ENCODE measurements at regions not wholly inside any gene's neighbourhood (a gene's known extent, or its start where the extent isn't known, plus 50 kb on each side); places are given as distances from the start of the nearest gene placed in this dataset.
"Not testable (repeated sequence)": the region's sequence is repeated elsewhere in the genome, so short reads cannot be mapped to it uniquely, and the experiment has no call there.

GRCh38 chr21:38619480-38619879 lies 121.2 kb upstream of the ERG start:
- DNase-seq = no peak

DNA sequence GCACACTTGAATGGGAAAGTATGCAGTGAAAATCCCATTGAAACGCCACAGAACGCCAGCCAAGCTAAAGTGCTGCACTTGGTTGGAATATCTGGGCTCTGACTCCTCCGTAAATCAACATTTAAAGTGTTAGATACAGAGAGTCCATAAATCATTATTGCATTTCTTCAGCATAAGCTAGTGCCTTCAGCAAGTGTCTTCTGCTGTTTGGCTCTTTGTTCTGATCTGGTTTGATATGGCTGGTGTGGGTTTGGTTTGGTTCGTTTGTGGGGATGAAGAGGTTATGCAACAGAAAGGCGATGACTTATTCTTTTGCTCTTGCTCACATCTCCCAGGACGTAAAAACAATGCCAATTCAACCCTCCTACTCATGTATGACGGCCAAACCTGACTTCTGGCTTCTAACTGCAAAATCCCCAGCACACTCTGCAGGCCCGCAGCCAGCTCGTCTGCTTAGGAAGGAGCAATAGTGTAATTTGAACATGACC lies 121.8 kb upstream of the ERG start:
- DNase-seq = no peak

DNA sequence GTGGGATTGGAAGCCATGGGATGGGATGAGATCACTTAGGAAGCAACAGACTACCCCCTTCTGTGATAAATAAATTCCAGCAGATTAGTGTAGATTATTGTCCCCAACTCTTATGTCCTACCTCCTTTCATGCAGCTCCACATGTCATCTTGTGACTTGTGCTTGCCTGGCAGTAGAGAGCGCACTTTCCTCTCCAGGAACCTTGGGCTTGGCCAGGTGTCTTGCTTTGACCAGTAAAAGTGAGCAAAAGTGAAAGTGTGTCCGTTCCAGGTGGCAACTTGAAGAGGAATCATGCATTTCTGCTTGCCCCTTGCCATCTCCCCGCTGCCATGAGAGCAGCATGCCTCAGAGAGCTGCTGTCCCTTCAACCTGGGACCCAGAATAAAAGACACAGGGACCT lies 122.9 kb upstream of the ERG start:
- no peak for DNase-seq

DNA sequence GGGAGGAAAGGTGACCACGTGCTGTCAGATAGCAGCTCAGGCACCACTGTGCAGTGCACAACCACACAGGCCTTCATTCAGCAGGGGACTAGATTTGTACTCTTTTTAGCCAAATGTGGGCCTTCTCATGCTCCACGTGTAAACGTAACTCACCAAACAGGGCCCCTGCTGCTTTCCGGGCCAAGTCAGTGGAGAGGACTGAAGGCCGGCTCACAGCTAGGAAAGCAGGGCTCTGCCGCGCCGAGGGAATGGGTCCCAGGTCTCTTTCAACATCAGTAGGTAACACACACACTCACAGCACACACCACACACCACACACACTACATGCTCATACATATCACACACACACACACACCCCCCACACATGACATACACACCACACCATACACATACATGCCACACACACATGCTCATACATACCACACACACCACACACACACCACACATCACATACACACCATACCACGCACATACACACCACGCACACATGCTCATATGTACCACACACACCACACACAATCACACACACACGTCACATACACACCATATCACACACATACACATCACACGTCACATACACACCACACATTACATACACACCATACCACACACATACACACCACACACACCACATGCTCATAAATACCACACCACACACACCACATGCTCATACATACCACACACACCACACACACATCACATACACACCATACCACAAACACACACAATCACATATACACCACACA lies 124.0 kb upstream of the ERG start:
- no peak for DNase-seq

DNA sequence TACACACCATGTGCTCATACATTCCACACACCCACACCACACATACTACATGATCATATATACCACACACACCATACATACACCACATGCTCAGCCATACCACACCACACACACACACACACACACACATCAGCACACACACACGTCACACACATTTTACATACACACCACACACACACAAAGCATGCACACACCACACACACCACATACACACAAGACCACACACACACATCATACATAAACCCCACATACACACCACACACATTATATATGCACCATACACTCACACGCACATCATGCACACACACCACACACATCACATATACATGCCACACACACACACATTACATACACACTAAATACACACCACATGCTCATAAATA lies 124.5 kb upstream of the ERG start:
- no peak for DNase-seq

DNA sequence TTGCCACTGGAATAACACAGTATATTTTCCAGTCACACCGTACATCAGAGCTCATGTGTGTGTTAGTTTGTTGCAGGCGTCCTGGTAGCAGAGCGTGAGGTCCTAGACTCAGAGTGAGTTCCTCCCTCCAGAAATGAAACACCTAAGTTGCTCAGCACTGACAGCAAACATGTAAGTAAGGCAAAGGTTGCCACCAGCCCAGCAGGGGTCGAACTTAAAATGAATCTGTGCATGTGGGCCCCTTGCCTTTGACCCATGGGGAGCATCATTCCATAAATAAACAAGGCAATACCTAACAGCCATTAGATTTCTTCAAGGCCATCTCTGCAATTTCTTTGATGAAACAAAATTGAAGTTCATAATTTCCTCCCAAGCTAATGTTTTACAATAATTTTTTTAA lies 125.3 kb upstream of the ERG start:
- no peak for DNase-seq

DNA sequence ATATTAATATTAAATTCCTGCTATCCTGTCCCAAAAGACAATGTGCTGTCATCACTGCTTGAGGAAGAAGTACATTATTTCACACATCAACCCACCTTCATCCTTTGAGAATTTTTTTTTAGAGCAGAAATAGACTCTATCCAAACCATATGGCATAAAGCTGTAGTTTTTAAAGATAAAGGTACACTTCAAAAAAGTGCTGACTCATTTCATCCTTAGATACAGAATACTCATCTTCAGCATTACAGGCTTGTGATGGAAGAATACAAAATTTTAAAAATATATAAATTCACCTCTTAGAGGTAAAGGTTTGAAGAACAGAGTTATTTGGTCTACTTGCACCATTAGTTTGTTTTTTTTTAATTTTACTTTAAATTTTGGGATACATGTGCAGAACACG lies 126.7 kb upstream of the ERG start:
- no peak for DNase-seq

- DNase-seq = no peak
Measured at GRCh38 chr21:38626306-38626705, 128.0 kb upstream of the ERG start.

- no peak for DNase-seq
Measured at GRCh38 chr21:38628349-38628748, 130.1 kb upstream of the ERG start.

DNA sequence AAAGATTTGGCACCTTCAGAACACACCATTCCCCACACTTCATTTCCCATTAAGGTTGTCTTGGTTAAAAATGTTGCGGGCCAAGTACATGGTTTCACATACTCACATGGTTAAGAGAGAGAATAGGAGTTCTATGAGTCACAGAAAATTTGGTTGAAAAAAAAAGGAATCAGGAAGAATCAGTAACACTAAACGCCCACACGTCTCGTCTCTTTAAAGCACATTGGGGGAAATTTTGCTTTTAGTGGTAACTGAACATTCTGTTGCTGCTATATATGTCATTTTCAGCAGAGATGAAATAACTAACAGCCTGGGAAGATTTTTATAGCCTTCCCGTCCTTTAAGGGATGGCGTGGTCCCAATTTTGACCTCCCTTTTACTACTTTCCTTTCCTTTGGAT lies 132.9 kb upstream of the ERG start:
- DNase-seq = no peak

DNA sequence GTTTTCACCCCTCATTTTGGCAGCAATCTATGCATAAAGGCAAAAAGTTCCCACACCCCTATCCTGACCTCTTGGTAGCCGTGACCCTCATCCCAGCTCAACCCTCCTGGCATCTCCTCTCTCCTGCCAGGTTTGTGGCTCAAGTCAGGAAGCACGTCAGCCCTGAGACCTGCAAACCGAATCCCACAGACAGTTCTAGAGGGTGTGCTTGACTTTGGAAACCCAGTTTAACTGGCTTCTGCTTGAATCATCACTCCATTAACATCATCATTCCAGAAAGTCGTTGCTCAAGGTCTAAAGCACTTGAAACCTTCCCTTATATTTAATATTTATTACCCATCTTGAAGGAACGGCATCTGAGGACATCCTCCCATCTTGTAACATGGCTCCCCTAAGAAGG lies 133.4 kb upstream of the ERG start:
- DNase-seq = no peak

- no peak for DNase-seq
Measured at GRCh38 chr21:38637161-38637560, 138.9 kb upstream of the ERG start.

- DNase-seq = no peak
Measured at GRCh38 chr21:38639571-38640354, 141.5 kb upstream of the ERG start.

DNA sequence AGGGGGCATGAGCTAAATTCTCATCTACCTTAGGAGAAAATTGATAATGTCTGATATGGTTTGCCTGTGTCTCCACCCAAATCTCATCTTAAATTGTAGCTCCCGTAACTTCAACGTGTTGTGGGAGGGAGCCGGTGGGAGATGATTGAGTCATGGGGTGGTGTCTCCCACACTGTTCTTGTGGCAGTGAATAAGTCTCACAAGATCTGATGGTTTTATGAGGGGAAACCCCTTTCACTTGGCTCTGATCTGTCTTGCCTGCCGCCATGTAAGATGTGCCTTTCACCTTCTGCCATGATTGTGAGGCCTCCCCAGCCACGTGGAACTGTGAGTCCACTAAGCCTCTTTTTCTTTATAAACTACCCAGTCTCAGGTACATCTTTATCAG lies 142.1 kb upstream of the ERG start:
- not testable (repeated sequence) for DNase-seq

DNA sequence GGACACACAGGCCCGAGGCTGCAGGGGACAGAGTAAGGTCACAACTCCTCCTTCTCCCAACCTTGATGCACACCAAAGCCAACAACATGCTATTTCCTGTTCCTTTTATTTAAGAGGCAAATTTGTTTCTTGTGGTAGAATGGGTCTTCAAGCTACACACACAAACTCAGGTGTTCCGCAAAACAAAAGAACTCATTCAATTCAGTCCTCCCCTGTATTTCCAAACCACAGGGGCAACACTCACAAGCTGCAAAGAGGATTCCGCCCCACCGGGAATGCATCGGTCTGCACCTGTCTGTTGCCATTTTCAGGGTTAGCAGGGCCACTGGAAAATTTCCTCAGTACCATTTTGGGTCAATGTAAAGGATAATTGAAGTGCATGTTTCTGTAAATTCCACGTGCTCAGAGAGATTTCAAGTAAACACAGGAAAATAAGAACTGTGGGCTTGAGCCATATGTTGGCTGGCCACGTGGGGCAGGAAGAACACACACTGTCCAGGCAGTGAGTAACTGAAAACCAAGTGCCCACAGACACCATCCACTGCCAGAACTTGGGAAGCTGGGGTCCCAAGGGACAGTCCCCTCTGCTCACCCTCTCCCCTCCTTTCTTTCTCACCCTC lies 145.2 kb upstream of the ERG start:
- no peak for DNase-seq

- no peak for DNase-seq
Measured at GRCh38 chr21:38645282-38645681, 147.0 kb upstream of the ERG start.

GRCh38 chr21:38646213-38646837 lies 148.0 kb upstream of the ERG start:
- peak; percentile 5 for DNase-seq

DNA sequence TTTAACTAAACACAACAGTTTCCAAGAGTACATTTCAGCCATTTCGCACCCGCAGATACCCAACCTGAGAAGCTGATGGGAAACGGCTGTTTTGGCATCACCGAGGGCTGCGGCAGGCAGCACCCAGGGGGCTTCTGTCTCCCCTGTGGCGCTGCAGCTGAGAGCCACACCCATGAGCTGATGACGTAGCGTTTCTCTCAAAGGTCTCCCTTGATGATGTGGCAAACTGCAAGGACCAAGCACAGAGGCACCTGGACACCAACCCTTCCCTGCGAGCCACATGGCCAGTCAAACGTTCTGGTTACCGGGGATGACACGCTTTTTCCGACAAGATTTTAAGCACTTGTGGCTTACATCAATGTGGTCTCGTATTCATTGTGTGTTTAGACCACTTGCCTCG lies 150.8 kb upstream of the ERG start:
- no peak for DNase-seq

- DNase-seq = no peak
Measured at GRCh38 chr21:38651570-38651969, 153.3 kb upstream of the ERG start.

- DNase-seq = no peak
Measured at GRCh38 chr21:38652396-38652795, 153.3 kb upstream of the ETS2 start.

- DNase-seq = no peak
Measured at GRCh38 chr21:38654580-38654979, 151.1 kb upstream of the ETS2 start.

DNA sequence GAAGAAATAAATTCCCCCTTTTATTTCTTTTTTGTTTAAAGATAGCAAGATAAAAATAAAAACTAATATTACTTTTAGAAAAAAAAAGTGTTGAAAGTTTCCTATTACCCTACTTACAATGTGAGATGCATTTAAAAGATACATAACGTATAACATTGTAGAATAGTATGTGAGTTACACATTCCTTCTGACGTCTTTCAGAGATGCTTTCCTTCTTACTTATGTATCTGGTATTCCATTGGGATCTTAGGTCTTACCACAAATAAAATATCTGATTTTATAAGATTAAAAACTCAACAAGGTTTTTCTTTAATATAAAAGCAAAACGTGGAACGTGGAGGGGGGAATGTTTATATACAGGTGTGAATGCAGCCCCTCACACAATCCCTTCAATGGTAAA lies 147.2 kb upstream of the ETS2 start:
- DNase-seq = no peak

GRCh38 chr21:38659936-38660332 lies 145.8 kb upstream of the ETS2 start:
- DNase-seq = no peak

Measured in activated CD4-positive, alpha-beta T cell treated with anti-CD3 and anti-CD28 coated beads, Interleukin-10, Interleukin-2, amounts not matched to agents 100 ng/mL and 50 ng/mL, durations not matched to agents 16 hours and 8 hours (primary cell).